ENCODE measurements at regions not wholly inside any gene's neighbourhood (a gene's known extent, or its start where the extent isn't known, plus 50 kb on each side); places are given as distances from the start of the nearest gene placed in this dataset.

GRCh38 chr21:15355066-15355465 lies 290.3 kb upstream of the NRIP1 start:
- TF ChIP-seq, protein P1, sequence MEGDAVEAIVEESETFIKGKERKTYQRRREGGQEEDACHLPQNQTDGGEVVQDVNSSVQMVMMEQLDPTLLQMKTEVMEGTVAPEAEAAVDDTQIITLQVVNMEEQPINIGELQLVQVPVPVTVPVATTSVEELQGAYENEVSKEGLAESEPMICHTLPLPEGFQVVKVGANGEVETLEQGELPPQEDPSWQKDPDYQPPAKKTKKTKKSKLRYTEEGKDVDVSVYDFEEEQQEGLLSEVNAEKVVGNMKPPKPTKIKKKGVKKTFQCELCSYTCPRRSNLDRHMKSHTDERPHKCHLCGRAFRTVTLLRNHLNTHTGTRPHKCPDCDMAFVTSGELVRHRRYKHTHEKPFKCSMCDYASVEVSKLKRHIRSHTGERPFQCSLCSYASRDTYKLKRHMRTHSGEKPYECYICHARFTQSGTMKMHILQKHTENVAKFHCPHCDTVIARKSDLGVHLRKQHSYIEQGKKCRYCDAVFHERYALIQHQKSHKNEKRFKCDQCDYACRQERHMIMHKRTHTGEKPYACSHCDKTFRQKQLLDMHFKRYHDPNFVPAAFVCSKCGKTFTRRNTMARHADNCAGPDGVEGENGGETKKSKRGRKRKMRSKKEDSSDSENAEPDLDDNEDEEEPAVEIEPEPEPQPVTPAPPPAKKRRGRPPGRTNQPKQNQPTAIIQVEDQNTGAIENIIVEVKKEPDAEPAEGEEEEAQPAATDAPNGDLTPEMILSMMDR (conservative IDR thresholded peaks at IDR 0.05; ENCODE audit: low read length) = no peak
- no peak for TF ChIP-seq EZH2phosphoT487 (IDR thresholded peaks at IDR 0.05; ENCODE audit: borderline replicate concordance)
